ENCODE measurements at regions not wholly inside any gene's neighbourhood (a gene's known extent, or its start where the extent isn't known, plus 50 kb on each side); places are given as distances from the start of the nearest gene placed in this dataset.
"Not testable (repeated sequence)": the region's sequence is repeated elsewhere in the genome, so short reads cannot be mapped to it uniquely, and the experiment has no call there.

GRCh38 chr7:76146374-76146773 lies 55.3 kb upstream of the SRRM3 start:
- FAIRE-seq: no peak
- dilution Hi-C loops (cut with MboI; ENCODE audit: extremely low pct_ligation_motif_present, low sequenced_read_pairs): no loop called here
- TF ChIP-seq EZH2 (IDR thresholded peaks at IDR 0.05; ENCODE audit: low read length): no peak
- TF ChIP-seq CTCF (optimal IDR thresholded peaks at IDR 0.05 in 1 of 3, IDR thresholded peaks at IDR 0.05 in 1 of 3, conservative IDR thresholded peaks at IDR 0.05 in 1 of 3; ENCODE audit: extremely low read depth in 1 of 3, insufficient read depth in 2 of 3, low read length in 3 of 3): no peak

GRCh38 chr7:76148947-76149346 lies 52.7 kb upstream of the SRRM3 start:
- FAIRE-seq; H3K36me3 ChIP-seq (ENCODE audit: control insufficient read depth in 2 of 2, extremely low read depth in 1 of 2, insufficient read depth in 2 of 2, low read length in 2 of 2): not testable (repeated sequence)

More at GRCh38 chr7:76146374-76146773, 55.3 kb upstream of the SRRM3 start:
- Histone ChIP-seq H3K9ac (ENCODE audit: control insufficient read depth, extremely low read depth, insufficient read depth, low read length) (no peak overlapping the region), H2AFZ (ENCODE audit: control insufficient read depth, low read length) (no peak overlapping the region), H3K4me3 (ENCODE audit: control insufficient read depth in 2 of 3, extremely low read depth in 1 of 3, insufficient read depth in 2 of 3, low read depth in 1 of 3, low read length in 3 of 3) (no peak overlapping the region), H3K36me3 (ENCODE audit: control insufficient read depth in 2 of 2, extremely low read depth in 1 of 2, insufficient read depth in 2 of 2, low read length in 2 of 2) (no peaks in the 10 kb centered on the region), H3K9me3 (ENCODE audit: control insufficient read depth, low read depth, low read length) (no peaks in the 10 kb centered on the region), H3K27ac (ENCODE audit: control insufficient read depth, insufficient read depth, low read length) (no peak overlapping the region), H3K27me3 (ENCODE audit: control insufficient read depth, extremely low read depth, insufficient read depth, low read length) (no peaks in the 10 kb centered on the region), H4K20me1 (ENCODE audit: control insufficient read depth, extremely low read depth, insufficient read depth, low read length) (no peaks in the 10 kb centered on the region), H3K79me2 (ENCODE audit: control insufficient read depth, insufficient read depth, low read length) (no peaks in the 10 kb centered on the region), H3K4me2 (ENCODE audit: control insufficient read depth, extremely low read depth, insufficient read depth, low read depth, low read length) (no peak overlapping the region), H3K4me1 (ENCODE audit: control insufficient read depth, extremely low read depth, insufficient read depth, low read length) (no peaks in the 10 kb centered on the region), H3K9me1 (ENCODE audit: control insufficient read depth, extremely low read depth, insufficient read depth, low read length) (no peaks in the 10 kb centered on the region)
- no peak for DNase-seq (ENCODE audit: low read depth, low spot score)

More at GRCh38 chr7:76148947-76149346, 52.7 kb upstream of the SRRM3 start:
- H3K27me3 ChIP-seq (ENCODE audit: control insufficient read depth, extremely low read depth, insufficient read depth, low read length); H3K4me3 ChIP-seq (ENCODE audit: control insufficient read depth in 2 of 3, extremely low read depth in 1 of 3, insufficient read depth in 2 of 3, low read depth in 1 of 3, low read length in 3 of 3); dilution Hi-C loops (cut with MboI; ENCODE audit: extremely low pct_ligation_motif_present, low sequenced_read_pairs); H3K9me3 ChIP-seq (ENCODE audit: control insufficient read depth, low read depth, low read length); DNase-seq (ENCODE audit: low read depth, low spot score); H3K4me1 ChIP-seq (ENCODE audit: control insufficient read depth, extremely low read depth, insufficient read depth, low read length); H3K27ac ChIP-seq (ENCODE audit: control insufficient read depth, insufficient read depth, low read length); H2AFZ ChIP-seq (ENCODE audit: control insufficient read depth, low read length); H3K79me2 ChIP-seq (ENCODE audit: control insufficient read depth, insufficient read depth, low read length); H4K20me1 ChIP-seq (ENCODE audit: control insufficient read depth, extremely low read depth, insufficient read depth, low read length); H3K9me1 ChIP-seq (ENCODE audit: control insufficient read depth, extremely low read depth, insufficient read depth, low read length); H3K4me2 ChIP-seq (ENCODE audit: control insufficient read depth, extremely low read depth, insufficient read depth, low read depth, low read length); H3K9ac ChIP-seq (ENCODE audit: control insufficient read depth, extremely low read depth, insufficient read depth, low read length): not testable (repeated sequence)
